ENCODE measurements at regions not wholly inside any gene's neighbourhood (a gene's known extent, or its start where the extent isn't known, plus 50 kb on each side); places are given as distances from the start of the nearest gene placed in this dataset.
"Not testable (repeated sequence)": the region's sequence is repeated elsewhere in the genome, so short reads cannot be mapped to it uniquely, and the experiment has no call there.

- H3K9me3 Mint-ChIP-seq, result not testable (repeated sequence)
These were observed 324.6 kb downstream of the BCL2L11 start for GRCh38 chr2:111445191-111445929.

GRCh38 chr2:111445941-111446340, 325.2 kb downstream of the BCL2L11 start:
- not testable (repeated sequence) for H3K79me1 ChIP-seq (ENCODE audit: insufficient read depth, low read depth, low read length, poor library complexity, severe bottlenecking); H3K27me3 Mint-ChIP-seq (ENCODE audit: low read depth)
- no CpG with 5 or more reads among the region's 10 CpGs for WGBS (ENCODE audit: extremely low coverage, insufficient read length, low lambda C conversion rate)

More at GRCh38 chr2:111445191-111445929, 324.6 kb downstream of the BCL2L11 start:
- H2BK120ac ChIP-seq (ENCODE audit: low read depth, low read length, poor library complexity, severe bottlenecking); H4K8ac ChIP-seq (replicated peaks; ENCODE audit: insufficient read length, low read depth, low read length); H3K14ac ChIP-seq (ENCODE audit: insufficient read depth, low read length); H3K27ac ChIP-seq (ENCODE audit: insufficient read length, low read depth, low read length); H3K23ac ChIP-seq (ENCODE audit: insufficient read length, low read depth, low read length); H3K18ac ChIP-seq (ENCODE audit: insufficient read length, low read depth, low read length); H3K4ac ChIP-seq (ENCODE audit: low read depth, low read length); H2BK5ac ChIP-seq (ENCODE audit: insufficient read length, low read length); H3K79me1 ChIP-seq (ENCODE audit: insufficient read depth, low read depth, low read length, poor library complexity, severe bottlenecking); H4K5ac ChIP-seq (ENCODE audit: insufficient read length, low read depth, low read length); H3K27me3 ChIP-seq (ENCODE audit: insufficient read depth, low read length); H3K27me3 Mint-ChIP-seq (ENCODE audit: low read depth); H3K27ac Mint-ChIP-seq; H2BK20ac ChIP-seq (ENCODE audit: low read depth, low read length, poor library complexity, severe bottlenecking); H2AFZ ChIP-seq (ENCODE audit: low read length); H3K9ac ChIP-seq (ENCODE audit: extremely low read depth, insufficient read length, low read length); H2AK5ac ChIP-seq (ENCODE audit: insufficient read length, low read length); H3K36me3 Mint-ChIP-seq (ENCODE audit: insufficient read depth in 1 of 3, low read depth in 3 of 3); H3K4me3 Mint-ChIP-seq; H3K9me3 ChIP-seq (ENCODE audit: control insufficient read depth, low read depth, low read length); H4K91ac ChIP-seq (ENCODE audit: insufficient read length, low read depth, low read length); H3K4me1 Mint-ChIP-seq; H3K4me1 ChIP-seq (ENCODE audit: insufficient read depth, low read length); H3K79me2 ChIP-seq (ENCODE audit: insufficient read depth, low read length); H2BK12ac ChIP-seq (ENCODE audit: insufficient read length, low read depth, low read length); H2BK15ac ChIP-seq (ENCODE audit: low read depth, low read length); H3T11ph ChIP-seq (ENCODE audit: low read length); H3K23me2 ChIP-seq (ENCODE audit: insufficient read length, low read depth, low read length, poor library complexity, severe bottlenecking); H3K4me2 ChIP-seq (ENCODE audit: insufficient read depth, insufficient read length, low read length); DNase-seq; H3K56ac ChIP-seq (ENCODE audit: insufficient read length, low read depth, low read length); H4K20me1 ChIP-seq (ENCODE audit: control insufficient read depth, insufficient read depth, insufficient read length): not testable (repeated sequence)
- WGBS (ENCODE audit: extremely low coverage, insufficient read length, low lambda C conversion rate), result no CpG with 5 or more reads among the region's 7 CpGs

More at GRCh38 chr2:111445941-111446340, 325.2 kb downstream of the BCL2L11 start:
- H3K4me2 ChIP-seq (ENCODE audit: insufficient read depth, insufficient read length, low read length); H3K18ac ChIP-seq (ENCODE audit: insufficient read length, low read depth, low read length); H3K27ac ChIP-seq (ENCODE audit: insufficient read length, low read depth, low read length); H2AK5ac ChIP-seq (ENCODE audit: insufficient read length, low read length); H3K27ac Mint-ChIP-seq; H3K9me3 Mint-ChIP-seq; H3K79me2 ChIP-seq (ENCODE audit: insufficient read depth, low read length); H2BK20ac ChIP-seq (ENCODE audit: low read depth, low read length, poor library complexity, severe bottlenecking); H3K14ac ChIP-seq (ENCODE audit: insufficient read depth, low read length); H4K5ac ChIP-seq (ENCODE audit: insufficient read length, low read depth, low read length); H3K23ac ChIP-seq (ENCODE audit: insufficient read length, low read depth, low read length); H3K9me3 ChIP-seq (ENCODE audit: control insufficient read depth, low read depth, low read length); H4K8ac ChIP-seq (replicated peaks; ENCODE audit: insufficient read length, low read depth, low read length); H3K4ac ChIP-seq (ENCODE audit: low read depth, low read length); H3K9ac ChIP-seq (ENCODE audit: extremely low read depth, insufficient read length, low read length); H3K56ac ChIP-seq (ENCODE audit: insufficient read length, low read depth, low read length); H2BK120ac ChIP-seq (ENCODE audit: low read depth, low read length, poor library complexity, severe bottlenecking); H3K4me1 Mint-ChIP-seq; H3K36me3 Mint-ChIP-seq (ENCODE audit: insufficient read depth in 1 of 3, low read depth in 3 of 3); H3K27me3 ChIP-seq (ENCODE audit: insufficient read depth, low read length); H3K4me3 Mint-ChIP-seq; H3K4me1 ChIP-seq (ENCODE audit: insufficient read depth, low read length); H3K23me2 ChIP-seq (ENCODE audit: insufficient read length, low read depth, low read length, poor library complexity, severe bottlenecking); H4K20me1 ChIP-seq (ENCODE audit: control insufficient read depth, insufficient read depth, insufficient read length); H2BK12ac ChIP-seq (ENCODE audit: insufficient read length, low read depth, low read length); H4K91ac ChIP-seq (ENCODE audit: insufficient read length, low read depth, low read length); H3T11ph ChIP-seq (ENCODE audit: low read length); DNase-seq; H2BK15ac ChIP-seq (ENCODE audit: low read depth, low read length); H2AFZ ChIP-seq (ENCODE audit: low read length); H2BK5ac ChIP-seq (ENCODE audit: insufficient read length, low read length): not testable (repeated sequence)

Measured in H9 (cell line).